ENCODE measurements at regions not wholly inside any gene's neighbourhood (a gene's known extent, or its start where the extent isn't known, plus 50 kb on each side); places are given as distances from the start of the nearest gene placed in this dataset.

DNA sequence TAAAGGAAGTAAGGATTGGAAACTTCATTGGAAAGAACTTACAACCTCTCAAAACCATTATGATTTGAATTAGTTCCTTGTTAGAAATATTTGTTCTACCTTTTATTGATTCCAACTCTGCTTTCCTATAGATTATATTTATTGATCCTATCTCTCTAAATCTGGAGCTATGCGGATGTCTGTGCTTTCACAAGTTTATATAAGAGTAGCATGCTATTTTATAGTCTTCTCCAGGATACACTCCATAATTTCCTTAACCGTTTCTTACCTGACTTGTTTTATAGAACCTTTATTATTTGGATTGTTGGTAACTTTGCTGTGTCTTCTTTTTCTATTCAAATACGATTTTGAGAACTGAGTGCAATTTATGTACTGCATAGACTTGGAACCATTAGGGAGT is 668.1 kb downstream of the RAPGEF2 start (continued):
- TF ChIP-seq, protein P1, sequence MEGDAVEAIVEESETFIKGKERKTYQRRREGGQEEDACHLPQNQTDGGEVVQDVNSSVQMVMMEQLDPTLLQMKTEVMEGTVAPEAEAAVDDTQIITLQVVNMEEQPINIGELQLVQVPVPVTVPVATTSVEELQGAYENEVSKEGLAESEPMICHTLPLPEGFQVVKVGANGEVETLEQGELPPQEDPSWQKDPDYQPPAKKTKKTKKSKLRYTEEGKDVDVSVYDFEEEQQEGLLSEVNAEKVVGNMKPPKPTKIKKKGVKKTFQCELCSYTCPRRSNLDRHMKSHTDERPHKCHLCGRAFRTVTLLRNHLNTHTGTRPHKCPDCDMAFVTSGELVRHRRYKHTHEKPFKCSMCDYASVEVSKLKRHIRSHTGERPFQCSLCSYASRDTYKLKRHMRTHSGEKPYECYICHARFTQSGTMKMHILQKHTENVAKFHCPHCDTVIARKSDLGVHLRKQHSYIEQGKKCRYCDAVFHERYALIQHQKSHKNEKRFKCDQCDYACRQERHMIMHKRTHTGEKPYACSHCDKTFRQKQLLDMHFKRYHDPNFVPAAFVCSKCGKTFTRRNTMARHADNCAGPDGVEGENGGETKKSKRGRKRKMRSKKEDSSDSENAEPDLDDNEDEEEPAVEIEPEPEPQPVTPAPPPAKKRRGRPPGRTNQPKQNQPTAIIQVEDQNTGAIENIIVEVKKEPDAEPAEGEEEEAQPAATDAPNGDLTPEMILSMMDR (IDR thresholded peaks at IDR 0.05 in 2 of 3, conservative IDR thresholded peaks at IDR 0.05 in 1 of 3; ENCODE audit: borderline replicate concordance in 1 of 3, insufficient read depth in 1 of 3, low read depth in 2 of 3, low read length in 2 of 3): no peak
- TF ChIP-seq EGR1 (IDR thresholded peaks at IDR 0.05; ENCODE audit: low read depth): no peak
- no peak for TF ChIP-seq RAD21 (IDR thresholded peaks at IDR 0.05; ENCODE audit: low read depth)

DNA sequence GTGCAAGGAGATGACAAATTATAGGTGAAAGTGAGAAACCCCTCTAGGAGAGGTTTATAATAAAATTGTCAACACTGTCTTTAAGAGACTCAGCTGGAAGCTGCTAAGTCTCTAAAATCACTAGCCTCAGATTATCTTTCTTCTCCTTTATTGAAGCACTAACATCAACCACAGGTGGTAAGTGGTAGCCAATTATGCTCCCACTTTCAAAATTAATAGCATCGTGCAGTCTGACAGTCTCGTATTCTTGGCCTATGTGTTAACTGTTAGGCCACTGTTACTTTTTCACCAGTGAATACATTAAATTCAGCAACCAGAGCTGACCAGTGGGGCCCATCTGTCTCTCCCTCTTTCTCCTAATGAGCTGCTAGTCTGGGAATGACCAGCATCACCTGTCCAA is 674.1 kb downstream of the RAPGEF2 start:
- Histone ChIP-seq H3K27me3 (ENCODE audit: insufficient read depth, low read length) (no peaks in the 10 kb centered on the region), H3K27ac (ENCODE audit: low read depth, low read length) (no peak overlapping the region), H3K79me2 (ENCODE audit: insufficient read depth, low read length) (no peaks in the 10 kb centered on the region), H3K4me1 (ENCODE audit: control insufficient read depth in 1 of 2, insufficient read depth in 2 of 2, low read length in 2 of 2) (no peaks in the 10 kb centered on the region), H2AFZ (ENCODE audit: low read depth, low read length, poor library complexity, severe bottlenecking) (no peak overlapping the region), H3K4me3 (replicated peaks in 1 of 2; ENCODE audit: low read depth in 1 of 2, low read length in 2 of 2) (no peak overlapping the region), H3K36me3 (ENCODE audit: control insufficient read depth in 1 of 2, insufficient read depth in 2 of 2, low read length in 2 of 2) (no peaks in the 10 kb centered on the region), H3K9ac (ENCODE audit: low read length) (no peak overlapping the region), H3K4me2 (ENCODE audit: low read length) (no peak overlapping the region), H3K9me2 (ENCODE audit: insufficient read depth) (no peaks in the 10 kb centered on the region), H4K20me1 (ENCODE audit: insufficient read depth) (no peaks in the 10 kb centered on the region), H3K9me3 (ENCODE audit: control insufficient read depth in 1 of 2, insufficient read depth in 1 of 2, low read depth in 1 of 2, low read length in 2 of 2) (no peaks in the 10 kb centered on the region)
- intact Hi-C loops (cut with micrococcal nuclease): no loop called here
- CTCF ChIA-PET: no interaction called here
- no TSS peak for BruUV-seq (replicated peaks)
- ATAC-seq (no peak), DNase-seq (ENCODE audit: low read depth, low spot score) (no peak)
- RAD21 ChIA-PET (ENCODE audit: low non-redundant PET in 1 of 2, low total read pairs in 2 of 2, uncharacterized antibody in 2 of 2, unreplicated experiment in 2 of 2): no interaction called here
- no peak for TF ChIP-seq ELF1 (IDR thresholded peaks at IDR 0.05; ENCODE audit: borderline replicate concordance, low read depth)
- no peak for TF ChIP-seq CBX3 (IDR thresholded peaks at IDR 0.05; ENCODE audit: low read depth)
- no peak for TF ChIP-seq ZFX (IDR thresholded peaks at IDR 0.05)
- no peak for TF ChIP-seq TCF7L2 (IDR thresholded peaks at IDR 0.05; ENCODE audit: borderline replicate concordance, extremely low read depth, insufficient read depth, insufficient read length)
- TF ChIP-seq SRF (IDR thresholded peaks at IDR 0.05; ENCODE audit: low read depth): no peak
- TF ChIP-seq, protein P2, sequence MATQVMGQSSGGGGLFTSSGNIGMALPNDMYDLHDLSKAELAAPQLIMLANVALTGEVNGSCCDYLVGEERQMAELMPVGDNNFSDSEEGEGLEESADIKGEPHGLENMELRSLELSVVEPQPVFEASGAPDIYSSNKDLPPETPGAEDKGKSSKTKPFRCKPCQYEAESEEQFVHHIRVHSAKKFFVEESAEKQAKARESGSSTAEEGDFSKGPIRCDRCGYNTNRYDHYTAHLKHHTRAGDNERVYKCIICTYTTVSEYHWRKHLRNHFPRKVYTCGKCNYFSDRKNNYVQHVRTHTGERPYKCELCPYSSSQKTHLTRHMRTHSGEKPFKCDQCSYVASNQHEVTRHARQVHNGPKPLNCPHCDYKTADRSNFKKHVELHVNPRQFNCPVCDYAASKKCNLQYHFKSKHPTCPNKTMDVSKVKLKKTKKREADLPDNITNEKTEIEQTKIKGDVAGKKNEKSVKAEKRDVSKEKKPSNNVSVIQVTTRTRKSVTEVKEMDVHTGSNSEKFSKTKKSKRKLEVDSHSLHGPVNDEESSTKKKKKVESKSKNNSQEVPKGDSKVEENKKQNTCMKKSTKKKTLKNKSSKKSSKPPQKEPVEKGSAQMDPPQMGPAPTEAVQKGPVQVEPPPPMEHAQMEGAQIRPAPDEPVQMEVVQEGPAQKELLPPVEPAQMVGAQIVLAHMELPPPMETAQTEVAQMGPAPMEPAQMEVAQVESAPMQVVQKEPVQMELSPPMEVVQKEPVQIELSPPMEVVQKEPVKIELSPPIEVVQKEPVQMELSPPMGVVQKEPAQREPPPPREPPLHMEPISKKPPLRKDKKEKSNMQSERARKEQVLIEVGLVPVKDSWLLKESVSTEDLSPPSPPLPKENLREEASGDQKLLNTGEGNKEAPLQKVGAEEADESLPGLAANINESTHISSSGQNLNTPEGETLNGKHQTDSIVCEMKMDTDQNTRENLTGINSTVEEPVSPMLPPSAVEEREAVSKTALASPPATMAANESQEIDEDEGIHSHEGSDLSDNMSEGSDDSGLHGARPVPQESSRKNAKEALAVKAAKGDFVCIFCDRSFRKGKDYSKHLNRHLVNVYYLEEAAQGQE (IDR thresholded peaks at IDR 0.05; ENCODE audit: low read depth): no peak
- POLR2A ChIA-PET: no interaction called here

All from HCT116 (cell line).